Thyroid gland (tissue), 4 donors: ENCODE measurements at regions not wholly inside any gene's neighbourhood (a gene's known extent, or its start where the extent isn't known, plus 50 kb on each side); places are given as distances from the start of the nearest gene placed in this dataset.

Experiments used
- DNase-seq, 2 donors: peaks; one replicate each; pipeline ENCODE4 v3.0.0-alpha.2; 2019
- H3K27ac ChIP-seq, 3 donors: fragments of 200-600 bp; sonication (generic); 1 replicate in 2 of 3; 2 replicates in 1 of 3; pipeline ENCODE4 v1.5.1; 2016 to 2019; ENCODE audit warnings: mild to moderate bottlenecking in 1 of 3, moderate library complexity in 1 of 3
- H3K27me3 ChIP-seq: fragments of 200-600 bp; sonication (generic); one replicate; pipeline ENCODE4 v1.5.1; 2019
- H3K36me3 ChIP-seq, 2 donors: fragments of 200-600 bp; sonication (generic); one replicate each; pipeline ENCODE4 v1.5.1; 2016 to 2019
- H3K4me1 ChIP-seq, 2 donors: fragments of 200-600 bp; sonication (generic); one replicate each; pipeline ENCODE4 v1.5.1; 2017 to 2019
- H3K4me3 ChIP-seq, 3 donors: fragments of 200-600 bp; sonication (generic); replicated peaks in 1 of 3; 1 replicate in 2 of 3; 2 replicates in 1 of 3; pipeline ENCODE4 v1.5.1; 2016; ENCODE audit warnings: mild to moderate bottlenecking in 1 of 3
- H3K9me3 ChIP-seq: fragments of 200-600 bp; sonication (generic); one replicate; pipeline ENCODE4 v1.5.1; 2017
- CTCF ChIP-seq, 6 experiments: fragments of 200-600 bp in 3 of 6; fragments of 450-650 bp in 3 of 6; sonication (generic) in 3 of 6; IDR thresholded peaks; one replicate each; pipeline ENCODE4 v1.5.1; 2016 to 2019; ENCODE audit warnings: antibody characterized with exemption in 6 of 6, mild to moderate bottlenecking in 2 of 6, inconsistent platforms in 1 of 6, moderate library complexity in 1 of 6
- POLR2A ChIP-seq, 2 donors: fragments of 450-650 bp; IDR thresholded peaks; one replicate each; pipeline ENCODE4 v1.6.1; 2017; ENCODE audit warnings: antibody characterized with exemption in 2 of 2, mild to moderate bottlenecking in 2 of 2, moderate library complexity in 1 of 2
- WGBS, 2 donors: methylation state at CpG; one replicate each; pipeline ENCODE4 v1.1.5; 2017; 5-methylcytosine and 5-hydroxymethylcytosine counted together
- intact Hi-C: fragments of 100-400 bp; cut with DNase I; formaldehyde crosslinking; loops from one replicate; pipeline ENCODE4 v1.15.1; 2023

GRCh38 chr1:168396940-168397684 lies 116.4 kb downstream of the TBX19 start:
- 36 to 43% methylated on average over 3 of the region's 3 CpGs for WGBS, 2 donors
- Histone ChIP-seq H3K4me3 (no peak overlapping the region), H3K36me3 (no peaks in the 10 kb centered on the region), H3K27ac (no peak overlapping the region), H3K9me3 (no peaks in the 10 kb centered on the region), H3K27me3 (no peaks in the 10 kb centered on the region), H3K4me1 (no peaks in the 10 kb centered on the region)
- no peak for TF ChIP-seq CTCF (IDR thresholded peaks at IDR 0.05)
- no peak for TF ChIP-seq POLR2A (IDR thresholded peaks at IDR 0.05)
- intact Hi-C loops = no loop called here
- no peak for DNase-seq

GRCh38 chr1:168396508-168396907 lies 115.8 kb downstream of the TBX19 start:
- WGBS, 2 donors = 87 to 92% methylated on average over 2 of the region's 2 CpGs

GRCh38 chr1:168394858-168395257 lies 114.2 kb downstream of the TBX19 start:
- WGBS, 2 donors = 95 to 97% methylated on average over 1 of the region's 1 CpG
- Histone ChIP-seq H3K27me3 (no peaks in the 10 kb centered on the region), H3K27ac (no peak overlapping the region), H3K36me3 (no peaks in the 10 kb centered on the region), H3K9me3 (no peaks in the 10 kb centered on the region), H3K4me3 (no peak overlapping the region), H3K4me1 (no peaks in the 10 kb centered on the region)
- no peak for DNase-seq
- intact Hi-C loops = no loop called here
- TF ChIP-seq CTCF (IDR thresholded peaks at IDR 0.05) (no peak), POLR2A (IDR thresholded peaks at IDR 0.05) (no peak)

More at GRCh38 chr1:168396508-168396907, 115.8 kb downstream of the TBX19 start:
- DNase-seq = no peak
- intact Hi-C loops = no loop called here
- no peak for TF ChIP-seq POLR2A (IDR thresholded peaks at IDR 0.05)
- TF ChIP-seq CTCF (IDR thresholded peaks at IDR 0.05) = no peak
- H3K9me3 ChIP-seq = no peaks in the 10 kb centered on the region
- no peaks in the 10 kb centered on the region for H3K36me3 ChIP-seq
- H3K27me3 ChIP-seq = no peaks in the 10 kb centered on the region
- H3K4me3 ChIP-seq = no peak overlapping the region
- H3K27ac ChIP-seq = no peak overlapping the region
- H3K4me1 ChIP-seq = no peaks in the 10 kb centered on the region

- 65 to 75% methylated on average over 5 of the region's 5 CpGs for WGBS, 2 donors
- H3K36me3 ChIP-seq = no peaks in the 10 kb centered on the region
- no peaks in the 10 kb centered on the region for H3K4me1 ChIP-seq
- H3K9me3 ChIP-seq = no peaks in the 10 kb centered on the region
- DNase-seq = peak; percentile 4 to 7
- no peaks in the 10 kb centered on the region for H3K27me3 ChIP-seq
- no peak for TF ChIP-seq CTCF (IDR thresholded peaks at IDR 0.05)
- no peak for TF ChIP-seq POLR2A (IDR thresholded peaks at IDR 0.05)
- H3K27ac ChIP-seq = no peak overlapping the region
- intact Hi-C loops = no loop called here
- H3K4me3 ChIP-seq = no peak overlapping the region
Observed at GRCh38 chr1:168392958-168393549, 112.4 kb downstream of the TBX19 start.
